HG02759 (cell line): ENCODE measurements at regions not wholly inside any gene's neighbourhood (a gene's known extent, or its start where the extent isn't known, plus 50 kb on each side); places are given as distances from the start of the nearest gene placed in this dataset.
A peak's percentile ranks its signal among the peaks of the same experiment; 100 is the strongest.
"Not testable (repeated sequence)": the region's sequence is repeated elsewhere in the genome, so short reads cannot be mapped to it uniquely, and the experiment has no call there.

Experiments used
- ATAC-seq: cut with Tn5 transposase; IDR thresholded peaks from one replicate; pipeline ENCODE4 v1.9.1; 2021; ENCODE audit warnings: mild to moderate bottlenecking, moderate library complexity; ENCODE audit not compliant: unreplicated experiment

DNA sequence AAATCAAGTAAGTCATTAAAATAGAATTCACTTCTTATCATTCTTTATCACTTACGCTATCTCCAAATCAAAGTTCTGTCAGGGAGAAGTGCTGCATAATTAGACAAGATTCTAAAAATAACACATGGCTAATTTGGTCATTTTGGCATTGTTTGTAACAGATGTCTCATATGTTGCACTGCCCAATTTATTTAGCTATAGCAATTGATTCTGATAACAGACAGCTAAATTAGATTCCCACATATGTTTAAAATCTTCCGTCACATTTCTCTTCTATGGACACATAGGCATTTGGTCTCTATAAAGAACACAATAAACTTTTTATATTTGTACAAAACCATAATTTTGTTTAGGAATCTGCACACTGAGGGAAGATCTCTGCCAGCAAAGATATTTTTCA lies 644.5 kb upstream of the VRK2 start:
- no peak for ATAC-seq

DNA sequence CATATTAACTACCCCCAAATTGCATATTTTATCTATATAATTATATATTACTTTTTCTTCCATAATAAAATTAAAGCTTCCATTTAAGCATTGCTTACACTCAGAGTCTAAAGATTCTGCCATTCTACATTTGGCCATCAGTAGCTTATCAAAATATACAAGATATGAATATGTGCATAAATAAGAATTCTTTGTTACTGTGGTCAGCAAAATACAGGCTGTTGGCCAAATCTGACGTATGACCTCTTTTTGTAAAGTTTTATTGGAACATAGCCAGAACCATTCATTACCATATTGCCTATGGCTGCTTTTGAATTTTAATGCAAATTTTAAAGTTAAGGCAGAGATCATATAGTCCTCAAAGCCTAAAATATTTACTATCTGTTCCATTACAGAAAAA lies 643.9 kb upstream of the VRK2 start:
- no peak for ATAC-seq

GRCh38 chr2:57407772-57408201 lies 638.8 kb upstream of the VRK2 start:
- no peak for ATAC-seq

GRCh38 chr2:57408587-57408986 lies 638.0 kb upstream of the VRK2 start:
- no peak for ATAC-seq

GRCh38 chr2:57417007-57417406 lies 629.6 kb upstream of the VRK2 start:
- ATAC-seq: no peak

DNA sequence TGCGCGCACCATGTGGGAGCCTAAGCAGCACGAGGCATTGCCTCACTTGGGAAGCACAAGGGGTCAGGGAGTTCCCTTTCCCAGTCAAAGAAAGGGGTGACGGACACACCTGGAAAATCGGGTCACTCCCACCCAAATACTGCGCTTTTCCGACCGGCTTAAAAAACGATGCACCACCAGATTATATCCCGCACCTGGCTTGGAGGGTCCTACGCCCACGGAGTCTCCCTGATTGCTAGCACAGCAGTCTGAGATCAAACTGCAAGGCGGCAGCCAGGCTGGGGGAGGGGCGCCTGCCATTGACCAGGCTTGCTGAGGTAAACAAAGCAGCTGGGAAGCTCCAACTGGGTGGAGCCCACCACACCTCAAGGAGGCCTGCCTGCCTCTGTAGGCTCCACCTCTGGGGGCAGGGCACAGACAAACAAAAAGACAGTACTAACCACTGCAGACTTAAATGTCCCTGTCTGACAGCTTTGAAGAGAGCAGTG lies 627.7 kb upstream of the VRK2 start:
- not testable (repeated sequence) for ATAC-seq

DNA sequence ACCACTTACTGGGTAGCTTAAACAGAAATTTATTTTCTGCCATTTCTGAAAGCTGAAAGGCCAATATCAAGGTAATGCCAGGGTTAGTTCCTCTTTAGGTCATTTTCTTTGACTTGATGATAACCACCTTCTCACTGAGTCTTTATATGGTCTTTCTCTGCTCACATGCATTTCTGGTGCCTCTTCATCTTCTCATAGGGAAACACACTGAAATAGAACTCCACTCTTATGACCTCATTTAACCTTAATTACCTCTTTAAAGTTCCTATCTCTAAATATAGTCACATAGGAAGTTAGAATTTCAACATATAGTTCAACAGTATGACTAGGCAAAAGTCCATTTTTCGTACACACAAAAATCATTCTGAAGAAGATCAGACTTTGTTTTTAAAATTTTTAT lies 616.8 kb upstream of the VRK2 start:
- no peak for ATAC-seq

DNA sequence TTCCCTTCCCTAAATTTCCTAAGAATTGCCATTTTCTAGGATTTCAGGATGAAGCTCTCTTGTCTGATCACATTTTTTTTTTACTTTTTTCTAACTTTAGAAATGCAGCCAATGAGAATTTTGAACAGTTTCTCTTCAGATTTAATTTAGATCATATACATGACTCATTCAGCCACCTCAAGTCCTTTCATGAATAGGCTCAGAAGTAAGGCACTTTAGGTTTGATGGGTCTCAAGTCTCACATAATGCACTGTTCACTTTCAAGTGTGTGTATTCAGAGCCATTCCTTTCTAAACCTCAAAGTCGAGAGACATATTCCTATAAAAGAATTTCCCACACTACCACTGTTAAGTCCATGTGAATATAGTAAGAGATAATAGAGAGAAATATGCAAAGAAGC lies 614.1 kb upstream of the VRK2 start:
- ATAC-seq: no peak

DNA sequence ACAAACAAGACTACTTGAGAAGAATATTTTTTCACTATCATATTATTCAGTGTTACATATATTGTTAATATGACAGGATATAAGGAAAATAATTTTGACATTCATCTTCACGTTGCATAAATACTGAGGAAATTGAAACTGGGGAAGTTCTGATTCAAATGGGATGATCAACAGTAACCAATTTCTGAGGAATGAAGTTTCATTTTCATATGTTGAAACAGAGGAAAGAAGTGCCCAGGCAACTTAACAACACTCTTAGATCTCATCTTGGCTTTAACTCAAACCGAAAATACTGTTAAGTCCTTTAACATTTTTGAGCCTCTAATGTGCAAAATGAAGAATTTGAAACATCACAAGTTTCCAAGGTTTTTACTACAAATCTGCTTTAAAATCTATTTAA lies 612.2 kb upstream of the VRK2 start:
- ATAC-seq: no peak

- ATAC-seq: no peak
Measured at GRCh38 chr2:57434972-57435371, 611.6 kb upstream of the VRK2 start.

- no peak for ATAC-seq
Measured at GRCh38 chr2:57437077-57437476, 609.5 kb upstream of the VRK2 start.

DNA sequence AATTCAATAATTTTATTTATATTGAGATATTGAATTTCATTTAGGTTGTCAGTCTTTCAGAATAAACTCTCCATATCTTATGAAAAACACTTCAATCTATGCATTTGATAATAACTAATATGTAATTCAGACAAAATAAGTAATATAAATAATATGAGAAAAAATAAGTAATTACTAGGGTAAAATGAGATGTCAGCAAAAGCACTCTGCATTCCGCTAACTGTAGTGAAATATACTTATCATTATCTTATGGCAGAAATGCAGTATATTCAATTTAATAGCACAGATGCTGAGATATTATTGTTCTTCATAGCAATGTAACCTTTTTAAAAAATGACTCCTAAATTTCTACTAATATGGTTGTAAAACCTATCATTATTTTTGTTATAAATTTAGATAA lies 606.2 kb upstream of the VRK2 start:
- no peak for ATAC-seq

GRCh38 chr2:57443086-57443485 lies 603.5 kb upstream of the VRK2 start:
- no peak for ATAC-seq

- ATAC-seq: no peak
Measured at GRCh38 chr2:57443973-57444521, 602.6 kb upstream of the VRK2 start.

GRCh38 chr2:57444752-57445430 lies 601.7 kb upstream of the VRK2 start:
- ATAC-seq: no peak

GRCh38 chr2:57448816-57449215 lies 597.8 kb upstream of the VRK2 start:
- no peak for ATAC-seq

DNA sequence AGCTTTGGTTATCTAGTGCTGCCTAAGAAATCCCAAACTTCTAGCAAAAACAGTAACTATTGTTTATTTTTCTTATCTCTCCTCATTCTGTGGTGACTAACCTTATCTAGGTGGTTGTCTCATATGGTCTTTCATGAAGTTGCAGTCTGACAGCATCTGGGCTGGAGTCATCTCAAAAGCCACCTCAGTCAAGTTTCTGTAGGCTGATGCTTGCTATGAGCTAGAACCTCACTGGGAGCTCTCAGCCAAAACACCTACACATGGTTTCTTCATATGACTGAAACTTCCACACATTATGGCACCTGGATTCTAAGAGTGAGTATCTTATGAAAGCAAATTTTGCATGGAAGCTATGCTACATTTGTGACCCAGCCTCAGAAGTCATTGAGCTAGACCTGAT lies 596.4 kb upstream of the VRK2 start:
- peak; percentile 93 for ATAC-seq

DNA sequence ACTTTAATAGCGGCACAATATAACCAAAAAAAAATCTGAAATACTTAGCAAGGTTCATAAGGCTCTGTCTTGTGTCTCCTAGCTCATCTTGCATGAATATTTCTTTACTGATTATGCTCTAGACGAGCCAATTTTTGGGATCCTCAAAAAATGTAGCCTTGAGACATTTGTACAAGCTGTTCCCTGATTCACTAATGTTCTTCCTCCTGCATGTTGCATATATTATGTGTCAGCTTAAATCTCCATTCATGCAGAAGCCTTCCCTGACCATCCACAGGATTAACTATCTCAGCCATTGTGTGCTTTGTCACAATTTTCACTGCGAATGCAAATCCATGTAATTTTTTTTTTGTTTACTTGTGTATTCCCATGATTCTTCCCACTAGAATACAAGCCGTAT lies 594.0 kb upstream of the VRK2 start:
- ATAC-seq: no peak

GRCh38 chr2:57453945-57454344 lies 592.7 kb upstream of the VRK2 start:
- ATAC-seq: no peak

DNA sequence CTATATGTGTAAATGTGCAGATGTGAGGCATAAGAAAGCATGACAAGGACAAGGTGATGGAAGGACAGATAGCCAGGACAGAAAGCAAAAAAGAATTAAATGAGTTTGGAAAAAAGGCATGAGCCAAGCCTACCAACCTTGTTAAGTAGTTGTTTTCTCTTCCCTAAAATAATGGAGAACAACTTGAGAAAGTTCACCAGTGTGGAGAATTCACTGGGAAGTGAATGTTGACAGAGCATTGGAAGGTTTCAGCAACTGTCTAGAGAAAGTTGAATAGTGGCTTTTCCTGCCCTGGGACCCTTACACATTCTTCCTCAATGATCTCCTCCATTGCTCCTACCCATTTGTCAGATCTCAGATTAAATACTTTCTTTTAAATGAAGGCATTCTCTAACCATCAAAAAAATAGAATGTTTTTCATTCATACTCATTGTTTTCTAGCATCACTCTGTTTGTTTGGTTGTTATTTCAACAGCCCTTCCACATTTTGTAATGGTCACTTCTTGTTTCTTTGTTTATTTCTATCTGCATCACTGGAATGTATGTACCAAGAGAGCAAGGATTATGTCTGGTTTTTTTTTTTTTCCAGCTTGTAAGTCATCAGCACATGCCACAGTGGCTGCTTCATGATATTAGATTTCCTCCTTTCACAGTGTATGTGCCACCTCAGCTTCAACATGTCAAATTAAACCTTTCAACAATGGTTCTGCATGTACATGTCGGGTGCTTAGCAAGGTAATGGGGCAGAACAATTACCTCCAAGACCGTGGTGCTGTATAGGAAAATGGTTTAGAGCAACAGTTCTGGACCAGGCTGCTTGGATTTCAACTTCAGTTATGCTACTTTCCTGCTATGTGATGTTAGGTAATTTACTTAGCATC lies 586.0 kb upstream of the VRK2 start:
- ATAC-seq: no peak

DNA sequence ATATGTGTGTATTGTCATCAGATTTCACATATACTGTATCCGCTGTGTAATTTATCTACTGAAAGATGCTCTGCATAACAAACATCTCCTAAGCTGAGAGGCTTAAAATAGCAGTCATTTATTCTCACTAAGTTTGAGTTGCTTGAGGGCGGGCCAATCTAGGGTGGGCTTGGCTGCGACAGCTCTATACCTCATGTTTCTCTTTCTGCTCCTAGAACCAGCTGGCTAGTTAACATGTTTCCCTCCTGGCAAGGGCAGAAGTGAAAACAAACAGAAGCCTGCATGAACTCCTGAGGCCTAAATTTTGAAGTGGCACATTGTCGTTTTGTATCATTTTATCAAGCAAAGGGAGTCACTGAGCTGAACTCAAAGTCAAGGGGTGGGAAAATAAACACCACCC lies 585.0 kb upstream of the VRK2 start:
- ATAC-seq: no peak

DNA sequence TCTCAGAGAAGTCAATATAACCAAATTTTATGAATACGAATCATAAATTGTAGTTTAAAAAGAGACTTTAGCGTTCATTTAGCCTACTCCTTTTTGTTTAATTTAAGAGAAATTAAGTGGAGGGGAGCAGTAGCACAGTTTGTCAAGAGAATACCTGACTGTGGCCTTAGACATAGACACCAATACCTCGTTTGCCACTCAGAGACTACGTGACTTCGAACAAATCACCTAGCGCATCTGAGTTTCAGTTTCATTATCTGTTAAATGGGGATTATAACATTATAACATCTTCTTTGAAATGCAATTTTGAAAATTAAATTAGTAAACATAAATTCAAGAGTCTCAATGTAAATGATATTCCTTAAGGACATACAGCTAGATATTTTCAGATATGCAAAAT lies 581.5 kb upstream of the VRK2 start:
- ATAC-seq: no peak
